ENCODE measurements at regions not wholly inside any gene's neighbourhood (a gene's known extent, or its start where the extent isn't known, plus 50 kb on each side); places are given as distances from the start of the nearest gene placed in this dataset.

- no peak for TF ChIP-seq CTCF (IDR thresholded peaks at IDR 0.05; ENCODE audit: low read length)
- TF ChIP-seq EZH2phosphoT487 (IDR thresholded peaks at IDR 0.05; ENCODE audit: low read length): no peak
- no peak for TF ChIP-seq EZH2 (optimal IDR thresholded peaks at IDR 0.05; ENCODE audit: low read depth, low read length)
Measured at GRCh38 chr4:180706766-180707165, 1536.4 kb upstream of the TENM3 start.

All from MM.1S (cell line).